H1 (cell line): ENCODE measurements at regions not wholly inside any gene's neighbourhood (a gene's known extent, or its start where the extent isn't known, plus 50 kb on each side); places are given as distances from the start of the nearest gene placed in this dataset.

Experiments used
- CTCF ChIA-PET: fragments of 300-600 bp; sonication (Branson Sonifier 250); formaldehyde crosslinking; loops from one replicate; lab custom pipeline; 2021; ENCODE audit not compliant: partially characterized antibody; lab: Charles Lee
- POLR2A ChIA-PET: fragments of 300-600 bp; sonication (Branson Sonifier 250); formaldehyde crosslinking; loops from one replicate; lab custom pipeline; 2021; ENCODE audit warnings: inconsistent platforms; ENCODE audit not compliant: partially characterized antibody; lab: Charles Lee
- DNase-seq, 2 experiments: peaks; one replicate each; pipeline versions ENCODE4 v3.0.0 to v3.0.0-alpha.2; 2010 to 2022; ENCODE audit warnings: low spot score in 2 of 2, low read depth in 1 of 2, mixed read lengths in 1 of 2
- FAIRE-seq: peaks from 2 replicates; lab custom pipeline; 2011; peaks lifted over from hg19 to GRCh38; lab: Jason Lieb, UNC
- H2AFZ ChIP-seq: 2 replicates; pipeline ENCODE4 v1.8.1; 2012; ENCODE audit warnings: low read length, inconsistent platforms
- H2AK5ac ChIP-seq: 2 replicates; pipeline ENCODE4 v1.6.1; 2013; ENCODE audit warnings: low read depth, low read length
- H2BK120ac ChIP-seq: replicated peaks from 2 replicates; pipeline ENCODE3; 2013; ENCODE audit warnings: low read depth, low read length, inconsistent platforms
- H2BK12ac ChIP-seq: 2 replicates; pipeline ENCODE4 v1.6.1; 2013; ENCODE audit warnings: low read depth, low read length
- H2BK15ac ChIP-seq: 2 replicates; pipeline ENCODE4 v1.6.1; 2013; ENCODE audit warnings: low read length
- H2BK20ac ChIP-seq: 2 replicates; pipeline ENCODE4 v1.6.1; 2013; ENCODE audit warnings: low read length
- H2BK5ac ChIP-seq: 2 replicates; pipeline ENCODE4 v1.6.1; 2013; ENCODE audit warnings: low read depth, low read length
- H3K14ac ChIP-seq: 2 replicates; pipeline ENCODE4 v1.6.1; 2013; ENCODE audit warnings: inconsistent platforms; ENCODE audit not compliant: insufficient read length
- H3K18ac ChIP-seq: 2 replicates; pipeline ENCODE4 v1.6.1; 2013; ENCODE audit warnings: low read length; ENCODE audit errors: extremely low read depth
- H3K23ac ChIP-seq: 2 replicates; pipeline ENCODE4 v1.6.1; 2013; ENCODE audit warnings: inconsistent platforms; ENCODE audit not compliant: insufficient read length
- H3K23me2 ChIP-seq: 2 replicates; pipeline ENCODE4 v1.6.1; 2013; ENCODE audit warnings: low read depth, low read length
- H3K27ac ChIP-seq: 2 replicates; pipeline ENCODE4 v1.6.1; 2011; ENCODE audit warnings: low read depth, low read length, inconsistent platforms
- H3K27me3 ChIP-seq, 4 experiments: replicated peaks in 1 of 4; 1 replicate in 1 of 4; 2 replicates in 3 of 4; pipeline versions ENCODE4 v1.6.1 to v1.8.1; 2011 to 2013; ENCODE audit warnings: low read length in 3 of 4, mild to moderate bottlenecking in 3 of 4, inconsistent platforms in 2 of 4, mixed read lengths in 2 of 4, moderate library complexity in 1 of 4; ENCODE audit not compliant: control insufficient read depth in 3 of 4, insufficient read depth in 3 of 4; ENCODE audit errors: extremely low read depth in 1 of 4
- H3K36me3 ChIP-seq, 4 experiments: 2 replicates each; pipeline versions ENCODE4 v1.6.1 to v1.8.1; 2011 to 2013; ENCODE audit warnings: mild to moderate bottlenecking in 4 of 4, low read length in 3 of 4, moderate library complexity in 2 of 4, control low read depth in 1 of 4, inconsistent platforms in 1 of 4; ENCODE audit not compliant: insufficient read depth in 4 of 4, control insufficient read depth in 2 of 4
- H3K4ac ChIP-seq: replicated peaks from 2 replicates; pipeline ENCODE3; 2013; ENCODE audit warnings: low read length, low read depth, mixed read lengths, inconsistent platforms; ENCODE audit not compliant: insufficient read length
- H3K4me1 ChIP-seq, 4 experiments: replicated peaks in 1 of 4; 1 replicate in 1 of 4; 2 replicates in 3 of 4; pipeline versions ENCODE4 v1.6.1 to v1.8.1; 2011 to 2013; ENCODE audit warnings: low read length in 3 of 4, inconsistent platforms in 2 of 4, mixed read lengths in 1 of 4; ENCODE audit not compliant: insufficient read depth in 4 of 4, control insufficient read depth in 3 of 4
- H3K4me2 ChIP-seq, 2 experiments: 2 replicates each; pipeline versions ENCODE4 v1.6.1 to v1.8.1; 2011 to 2013; ENCODE audit warnings: low read depth in 2 of 2, low read length in 2 of 2, control low read depth in 1 of 2, inconsistent platforms in 1 of 2, mild to moderate bottlenecking in 1 of 2; ENCODE audit not compliant: insufficient read depth in 1 of 2
- H3K4me3 ChIP-seq, 4 experiments: fragments of 200-600, 300-600 bp in 1 of 4; sonication (generic), shearing (Covaris generic), sonication (Bioruptor Twin) in 1 of 4; 2 replicates each; pipeline versions ENCODE4 v1.5.1 to v1.8.1; 2011 to 2016; ENCODE audit warnings: low read length in 4 of 4, low read depth in 3 of 4, control low read depth in 2 of 4, inconsistent platforms in 2 of 4, mild to moderate bottlenecking in 2 of 4, mixed read lengths in 1 of 4, moderate library complexity in 1 of 4; ENCODE audit not compliant: insufficient read depth in 2 of 4; ENCODE audit errors: extremely low read depth in 1 of 4
- H3K56ac ChIP-seq: replicated peaks from 2 replicates; pipeline ENCODE3; 2013; ENCODE audit warnings: low read depth, mild to moderate bottlenecking, mixed read lengths, low read length, inconsistent platforms; ENCODE audit not compliant: insufficient read length
- H3K79me1 ChIP-seq: 2 replicates; pipeline ENCODE4 v1.6.1; 2013; ENCODE audit warnings: low read depth, low read length, control low read depth
- H3K79me2 ChIP-seq, 2 experiments: 2 replicates each; pipeline versions ENCODE4 v1.6.1 to v1.8.1; 2012 to 2013; ENCODE audit warnings: low read length in 2 of 2, mild to moderate bottlenecking in 2 of 2, inconsistent platforms in 1 of 2; ENCODE audit not compliant: insufficient read depth in 2 of 2, control insufficient read depth in 1 of 2
- H3K9ac ChIP-seq, 4 experiments: replicated peaks in 1 of 4; 1 replicate in 1 of 4; 2 replicates in 3 of 4; pipeline versions ENCODE4 v1.6.1 to v1.8.1; 2011 to 2013; ENCODE audit warnings: low read depth in 3 of 4, low read length in 3 of 4, control low read depth in 2 of 4, mild to moderate bottlenecking in 2 of 4, moderate library complexity in 2 of 4, inconsistent platforms in 1 of 4; ENCODE audit errors: extremely low read depth in 1 of 4
- H3K9me3 ChIP-seq, 2 experiments: 2 replicates each; pipeline versions ENCODE4 v1.6.1 to v1.8.1; 2012 to 2013; ENCODE audit warnings: mild to moderate bottlenecking in 2 of 2, moderate library complexity in 2 of 2, control low read depth in 1 of 2, inconsistent platforms in 1 of 2, low read depth in 1 of 2, low read length in 1 of 2, mixed read lengths in 1 of 2; ENCODE audit not compliant: insufficient read depth in 2 of 2
- H4K20me1 ChIP-seq, 2 experiments: replicated peaks in 1 of 2; 2 replicates each; pipeline versions ENCODE3 to v1.8.1; 2011 to 2013; ENCODE audit warnings: inconsistent platforms in 2 of 2, low read length in 2 of 2, mild to moderate bottlenecking in 1 of 2; ENCODE audit not compliant: insufficient read depth in 2 of 2, control insufficient read depth in 1 of 2
- H4K5ac ChIP-seq: 2 replicates; pipeline ENCODE4 v1.6.1; 2013; ENCODE audit warnings: low read length, low read depth, mixed read lengths, inconsistent platforms; ENCODE audit not compliant: insufficient read length
- H4K8ac ChIP-seq: 2 replicates; pipeline ENCODE4 v1.8.0; 2013; ENCODE audit warnings: mild to moderate bottlenecking, moderate library complexity, low read length, inconsistent platforms; ENCODE audit not compliant: insufficient read depth; ENCODE audit errors: extremely low read depth
- H4K91ac ChIP-seq: replicated peaks from 2 replicates; pipeline ENCODE3; 2013; ENCODE audit warnings: low read length, mixed read lengths, inconsistent platforms; ENCODE audit not compliant: insufficient read length
- GABPA ChIP-seq: IDR thresholded peaks from 2 replicates; pipeline ENCODE4 v1.6.1; 2011; ENCODE audit warnings: mild to moderate bottlenecking, low read length, moderate library complexity, borderline replicate concordance; ENCODE audit not compliant: insufficient read depth
- WGBS, 2 experiments: shearing (Covaris generic) in 1 of 2; methylation state at CpG; one replicate each; pipeline versions ENCODE4 v1.1.6 to v1.1.7; 2013 to 2015; ENCODE audit warnings: low lambda C conversion rate in 2 of 2, mixed read lengths in 2 of 2, inconsistent platforms in 1 of 2, low coverage in 1 of 2, missing lambda C conversion rate in 1 of 2; ENCODE audit not compliant: insufficient replicate concordance in 2 of 2, insufficient coverage in 1 of 2, insufficient read length in 1 of 2; ENCODE audit errors: extremely low coverage in 1 of 2, missing lambda C conversion rate in 1 of 2; 5-methylcytosine and 5-hydroxymethylcytosine counted together

DNA sequence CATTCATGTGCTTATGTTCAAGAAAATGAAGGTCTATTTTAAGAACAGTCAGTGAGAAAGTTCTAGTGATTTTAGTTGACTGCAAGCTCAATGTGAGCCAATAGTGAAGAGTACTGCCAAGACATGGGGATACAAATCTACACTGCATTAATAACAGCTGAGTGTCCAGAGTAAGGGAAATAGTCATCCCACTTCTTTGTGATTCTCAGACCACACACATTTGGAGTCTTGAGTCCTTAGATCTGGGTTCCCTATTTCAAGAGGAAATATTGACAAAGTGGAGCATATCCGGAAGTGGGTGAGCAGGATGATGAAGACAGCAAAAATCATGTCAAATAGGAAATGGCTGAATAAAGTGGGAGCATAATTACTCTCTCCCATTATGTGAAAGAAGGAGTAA lies 171.1 kb downstream of the LARP7 start:
- no peak overlapping the region for H3K18ac ChIP-seq
- no peaks in the 10 kb centered on the region for H3K4me1 ChIP-seq
- no peak for TF ChIP-seq GABPA
- TF ChIP-seq, all 59 proteins: peak for 0
- Histone ChIP-seq H2BK20ac (no peak overlapping the region), H2BK15ac (no peak overlapping the region), H3K4me3 (no peak overlapping the region), H2BK5ac (no peak overlapping the region), H3K79me1 (no peaks in the 10 kb centered on the region), H4K91ac (no peak overlapping the region), H3K36me3 (peaks cover 0 to 8% (median 0%) of the 10 kb centered on the region in 4 experiments; a peak in 1 of 8 replicates), H3K9ac (no peak overlapping the region), H3K4me2 (no peak overlapping the region), H3K79me2 (no peaks in the 10 kb centered on the region), H3K9me3 (no peaks in the 10 kb centered on the region), H3K14ac (no peak overlapping the region), H2BK12ac (no peak overlapping the region), H4K5ac (no peak overlapping the region), H3K27me3 (no peaks in the 10 kb centered on the region), H4K20me1 (no peaks in the 10 kb centered on the region), H4K8ac (no peak overlapping the region), H3K4ac (no peak overlapping the region), H3K23me2 (no peaks in the 10 kb centered on the region), H3K23ac (no peak overlapping the region), H2BK120ac (no peak overlapping the region), H3K27ac (no peak overlapping the region), H2AFZ (no peak overlapping the region), H3K56ac (no peak overlapping the region), H2AK5ac (no peak overlapping the region)
- 88% methylated on average over 1 of the region's 1 CpG; no CpG with 5 or more reads in 1 of the 2 experiments for WGBS, 2 experiments
- FAIRE-seq = no peak
- no peak for DNase-seq
- ChIA-PET CTCF (interaction anchor here (1.0 to 1.1 kb wide), 2 partner anchors 16 to 45 kb away, joined by 3 read pairs; no protein-coding TSS in a partner anchor), POLR2A (interaction anchor here (1.1 kb wide), 1 partner anchor 43 kb away, joined by 3 read pairs; no protein-coding TSS in a partner anchor)
